Epithelial cell of proximal tubule (primary cell): ENCODE measurements at regions not wholly inside any gene's neighbourhood (a gene's known extent, or its start where the extent isn't known, plus 50 kb on each side); places are given as distances from the start of the nearest gene placed in this dataset.

Experiments
- DNase-seq: peaks from one replicate; pipeline ENCODE4 v3.0.0-alpha.2; 2011; ENCODE audit warnings: low read depth
- H3K4me3 ChIP-seq: 2 replicates; pipeline ENCODE4 v1.5.1; 2011; ENCODE audit warnings: low read depth, mild to moderate bottlenecking, low read length
- TF ChIP-seq, protein P1 (sequence below): conservative IDR thresholded peaks from 2 replicates; pipeline ENCODE4 v1.5.1; 2012; ENCODE audit warnings: low read depth, mild to moderate bottlenecking, low read length

DNA sequence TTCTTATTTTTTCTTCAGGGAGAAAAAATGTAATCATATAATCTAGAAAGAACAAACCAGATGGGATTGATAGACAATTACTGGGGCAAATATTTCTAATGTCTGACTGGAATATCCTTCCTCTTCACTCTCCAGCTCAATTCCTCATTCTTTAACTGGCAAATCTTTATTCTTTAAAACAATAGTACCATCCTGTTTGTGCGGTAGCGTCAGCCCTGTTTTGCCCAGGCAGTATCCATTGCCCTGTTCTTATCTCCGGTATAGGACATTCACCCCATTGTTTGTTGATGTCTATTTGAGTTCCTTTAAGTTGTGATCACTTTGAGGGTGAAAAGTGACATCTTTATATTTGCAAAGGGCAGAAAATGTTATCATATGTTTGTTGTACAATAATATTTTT, 185.4 kb downstream of the POSTN start:
- no peak for DNase-seq
- TF ChIP-seq, protein P1, sequence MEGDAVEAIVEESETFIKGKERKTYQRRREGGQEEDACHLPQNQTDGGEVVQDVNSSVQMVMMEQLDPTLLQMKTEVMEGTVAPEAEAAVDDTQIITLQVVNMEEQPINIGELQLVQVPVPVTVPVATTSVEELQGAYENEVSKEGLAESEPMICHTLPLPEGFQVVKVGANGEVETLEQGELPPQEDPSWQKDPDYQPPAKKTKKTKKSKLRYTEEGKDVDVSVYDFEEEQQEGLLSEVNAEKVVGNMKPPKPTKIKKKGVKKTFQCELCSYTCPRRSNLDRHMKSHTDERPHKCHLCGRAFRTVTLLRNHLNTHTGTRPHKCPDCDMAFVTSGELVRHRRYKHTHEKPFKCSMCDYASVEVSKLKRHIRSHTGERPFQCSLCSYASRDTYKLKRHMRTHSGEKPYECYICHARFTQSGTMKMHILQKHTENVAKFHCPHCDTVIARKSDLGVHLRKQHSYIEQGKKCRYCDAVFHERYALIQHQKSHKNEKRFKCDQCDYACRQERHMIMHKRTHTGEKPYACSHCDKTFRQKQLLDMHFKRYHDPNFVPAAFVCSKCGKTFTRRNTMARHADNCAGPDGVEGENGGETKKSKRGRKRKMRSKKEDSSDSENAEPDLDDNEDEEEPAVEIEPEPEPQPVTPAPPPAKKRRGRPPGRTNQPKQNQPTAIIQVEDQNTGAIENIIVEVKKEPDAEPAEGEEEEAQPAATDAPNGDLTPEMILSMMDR: no peak
- H3K4me3 ChIP-seq: no peak overlapping the region

DNA sequence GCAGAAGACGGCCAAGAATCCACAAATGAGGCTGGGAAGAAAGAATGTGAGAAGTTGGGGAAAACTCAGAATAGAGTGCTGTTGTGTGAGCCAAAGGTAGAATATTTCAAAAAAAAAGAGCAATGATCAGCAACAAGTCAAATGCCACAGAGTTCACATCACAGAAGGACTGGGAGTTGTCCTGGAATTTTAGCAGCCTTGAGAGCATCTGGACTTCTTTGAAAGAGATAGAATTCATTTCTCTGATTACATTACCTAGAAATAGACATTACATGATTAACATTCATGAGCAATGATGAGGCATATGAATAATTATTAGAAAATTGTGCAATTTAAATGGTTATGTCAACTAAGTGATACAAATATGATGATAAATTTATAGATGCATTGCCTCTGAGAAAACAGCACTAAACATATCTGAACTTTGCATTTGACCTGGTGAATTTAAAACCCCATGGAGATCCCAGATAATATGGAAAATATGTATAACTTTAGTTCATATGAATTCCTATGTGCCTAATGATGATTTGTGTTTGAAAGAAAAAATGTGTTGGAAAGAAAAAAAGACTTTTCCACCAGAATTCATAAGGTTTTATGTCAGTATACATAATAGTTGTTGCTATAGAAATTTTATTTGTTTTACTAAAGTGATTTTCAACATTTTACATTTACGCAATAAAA, 186.2 kb downstream of the POSTN start:
- no peak overlapping the region for H3K4me3 ChIP-seq
- TF ChIP-seq, protein P1: no peak
- no peak for DNase-seq

DNA sequence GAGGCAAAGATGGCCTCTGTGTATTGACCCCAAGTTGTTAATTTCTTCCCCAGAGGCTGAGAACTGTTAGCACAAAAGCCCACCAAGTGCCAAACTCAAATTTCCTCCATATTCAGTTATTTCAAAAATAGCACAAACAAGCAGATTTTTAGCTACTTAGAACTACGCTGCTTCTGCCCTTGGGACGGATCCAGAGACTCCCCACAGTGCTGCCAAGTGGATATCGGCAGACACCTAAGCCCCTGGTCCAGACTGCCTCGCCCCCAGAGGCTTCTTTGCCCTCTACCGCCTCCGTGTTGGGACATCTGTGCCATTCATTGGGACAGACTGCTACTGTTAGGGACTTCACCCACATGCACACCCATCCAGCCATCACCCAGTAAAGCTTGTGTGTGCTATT, 188.3 kb downstream of the POSTN start:
- no peak overlapping the region for H3K4me3 ChIP-seq
- no peak for DNase-seq
- TF ChIP-seq, protein P1: no peak

DNA sequence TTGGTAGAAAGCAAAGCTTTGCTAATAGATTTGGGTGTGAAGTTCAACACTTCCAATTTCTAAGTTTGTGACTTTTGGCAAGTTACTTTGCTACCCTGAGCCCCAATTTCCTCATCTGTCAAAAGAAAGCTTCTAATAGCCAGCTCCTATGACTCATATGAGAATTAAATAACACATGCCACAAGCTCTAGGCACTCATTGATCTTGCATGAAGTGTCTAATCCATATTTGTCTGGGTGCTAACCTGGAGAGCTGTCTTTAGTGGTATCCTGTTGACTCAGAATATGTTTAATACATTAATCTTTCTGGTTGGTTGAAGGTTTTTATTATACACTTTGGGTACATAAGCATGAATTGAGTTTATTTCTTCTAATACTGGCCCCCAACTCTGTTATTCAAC, 188.8 kb downstream of the POSTN start:
- DNase-seq: no peak
- TF ChIP-seq, protein P1: no peak
- no peak overlapping the region for H3K4me3 ChIP-seq

DNA sequence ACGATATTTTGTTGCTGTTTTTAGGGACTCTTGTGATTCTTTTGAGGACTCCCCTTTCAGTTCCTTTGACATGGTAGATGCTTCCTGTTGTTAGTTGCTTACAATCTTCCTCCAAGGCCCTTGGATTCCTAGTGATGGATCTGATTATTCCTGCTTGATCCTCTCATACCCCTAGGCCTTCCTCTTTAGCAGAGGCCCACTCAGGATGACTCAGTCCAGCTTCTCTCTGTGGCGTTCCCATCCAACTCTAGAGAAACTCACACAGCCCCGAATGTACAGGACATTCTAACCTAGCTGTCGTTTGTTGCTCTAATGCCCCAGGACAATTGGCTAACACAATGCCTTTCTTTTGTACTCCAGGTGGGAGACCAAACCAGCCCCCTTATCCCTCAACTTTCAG, 191.4 kb downstream of the POSTN start:
- no peak overlapping the region for H3K4me3 ChIP-seq
- DNase-seq: no peak
- TF ChIP-seq, protein P1: no peak

DNA sequence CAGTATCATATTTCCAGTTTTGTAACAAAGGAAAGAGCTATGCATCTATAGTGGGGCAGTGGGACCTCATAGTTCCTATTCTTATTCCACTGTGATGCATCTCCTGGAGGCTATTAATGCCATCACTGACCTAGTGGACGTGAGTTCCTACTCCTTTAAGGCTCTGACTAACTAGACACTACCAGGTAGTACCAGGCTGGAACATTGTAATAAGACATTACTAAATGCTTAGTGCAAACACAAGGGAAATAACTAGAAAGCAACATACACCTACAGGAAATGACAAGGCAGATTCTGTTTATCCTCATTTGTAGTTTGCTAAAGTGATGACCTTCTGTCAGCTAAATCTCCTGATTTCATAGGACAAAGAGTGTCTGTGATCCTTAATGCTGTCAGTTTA, 192.5 kb downstream of the POSTN start:
- no peak for DNase-seq
- TF ChIP-seq, protein P1: no peak
- no peak overlapping the region for H3K4me3 ChIP-seq
